ENCODE measurements at regions not wholly inside any gene's neighbourhood (a gene's known extent, or its start where the extent isn't known, plus 50 kb on each side); places are given as distances from the start of the nearest gene placed in this dataset.

DNA sequence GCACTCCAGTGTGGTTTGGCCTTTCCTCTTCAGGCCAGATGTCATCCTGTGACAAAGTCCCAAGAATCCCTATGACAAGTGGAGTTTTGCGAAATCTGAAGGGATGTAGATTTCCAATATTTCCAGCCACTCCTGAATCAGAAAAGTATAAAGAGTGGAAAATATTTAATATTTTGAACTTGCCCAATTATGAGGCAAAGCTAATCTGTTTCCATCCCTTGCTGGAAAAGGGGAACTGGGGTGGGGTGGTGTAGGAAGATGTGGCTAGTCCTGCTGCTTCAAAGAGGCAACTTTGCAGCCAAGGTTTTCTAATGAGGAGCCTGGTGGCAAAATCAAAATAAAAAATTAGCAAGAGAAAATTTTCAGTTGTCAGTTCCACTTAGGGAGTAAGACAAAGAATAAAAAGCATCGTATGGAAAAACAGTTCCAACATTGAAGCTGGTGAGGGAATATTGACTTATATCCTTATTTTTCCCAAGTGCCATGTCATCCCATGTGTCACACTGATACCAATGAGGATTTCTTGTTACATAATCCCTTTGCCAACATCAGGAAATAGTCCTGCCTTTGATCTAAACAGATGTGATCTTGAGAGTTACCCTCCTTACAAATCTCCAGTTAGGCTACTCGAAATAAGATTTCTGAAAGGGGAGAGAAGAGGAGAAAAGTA is 480.0 kb upstream of the JARID2 start:
- no peak for DNase-seq (ENCODE audit: low spot score)
- TF ChIP-seq CTCF (IDR thresholded peaks at IDR 0.05), result no peak
- no peak for ATAC-seq (ENCODE audit: low FRiP score)

DNA sequence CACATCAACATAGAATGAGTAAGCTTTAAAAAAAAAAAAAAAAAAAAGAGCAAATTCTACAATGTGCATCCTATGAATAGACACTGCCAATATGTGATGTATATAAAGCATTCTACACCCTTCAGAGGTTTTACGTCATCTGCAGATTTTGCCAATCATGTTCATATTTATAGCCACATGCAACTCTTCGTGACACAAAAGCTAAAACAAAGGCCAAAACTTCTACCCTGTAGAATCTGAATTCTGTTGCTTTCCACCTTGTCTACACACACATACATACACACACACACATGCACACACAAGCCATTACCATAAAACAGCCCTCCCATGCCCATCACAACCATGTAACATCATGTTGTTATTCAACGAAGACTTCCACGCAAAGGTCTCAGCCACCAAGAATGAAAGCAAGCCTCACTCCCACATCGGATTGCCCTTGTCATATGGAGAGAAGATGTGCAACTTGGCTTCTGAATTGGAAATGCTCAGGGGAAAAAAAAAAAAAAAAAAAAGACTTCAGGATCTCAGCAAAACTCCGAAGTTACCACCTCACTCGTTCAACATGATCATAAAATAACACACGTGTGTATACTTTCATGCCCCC is 479.4 kb upstream of the JARID2 start:
- ATAC-seq (ENCODE audit: low FRiP score) (no peak), DNase-seq (ENCODE audit: low spot score) (no peak)

GRCh38 chr6:14767226-14767625 is 478.6 kb upstream of the JARID2 start:
- ATAC-seq (ENCODE audit: low FRiP score) (no peak), DNase-seq (ENCODE audit: low spot score) (no peak)
- no peak for TF ChIP-seq CTCF (IDR thresholded peaks at IDR 0.05)

More for the DNA sequence above, 479.4 kb upstream of the JARID2 start:
- TF ChIP-seq CTCF (IDR thresholded peaks at IDR 0.05), result no peak

DNA sequence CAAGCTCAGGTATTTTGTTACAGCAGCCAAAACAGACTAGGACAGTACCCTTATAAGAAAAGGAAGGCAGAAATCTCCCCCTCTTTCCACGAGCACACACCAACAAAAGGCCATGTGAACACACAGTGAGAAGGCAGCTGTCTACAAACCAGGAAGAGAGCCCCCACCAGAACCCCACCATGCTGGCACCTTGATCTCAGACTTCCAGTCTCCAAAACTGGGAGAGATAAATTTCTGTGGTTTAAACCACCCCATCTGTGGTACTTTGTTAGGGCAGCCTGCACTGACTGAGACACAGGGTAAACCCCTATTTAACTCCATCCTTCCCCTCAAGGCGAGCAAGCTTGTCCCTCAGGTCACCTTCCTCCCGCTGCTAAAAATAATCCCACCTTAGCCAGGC is 475.8 kb upstream of the JARID2 start:
- ATAC-seq (ENCODE audit: low FRiP score), result no peak
- DNase-seq (ENCODE audit: low spot score), result no peak
- TF ChIP-seq CTCF (IDR thresholded peaks at IDR 0.05), result no peak

GRCh38 chr6:14770572-14770971 is 475.3 kb upstream of the JARID2 start:
- TF ChIP-seq CTCF (IDR thresholded peaks at IDR 0.05), result no peak

DNA sequence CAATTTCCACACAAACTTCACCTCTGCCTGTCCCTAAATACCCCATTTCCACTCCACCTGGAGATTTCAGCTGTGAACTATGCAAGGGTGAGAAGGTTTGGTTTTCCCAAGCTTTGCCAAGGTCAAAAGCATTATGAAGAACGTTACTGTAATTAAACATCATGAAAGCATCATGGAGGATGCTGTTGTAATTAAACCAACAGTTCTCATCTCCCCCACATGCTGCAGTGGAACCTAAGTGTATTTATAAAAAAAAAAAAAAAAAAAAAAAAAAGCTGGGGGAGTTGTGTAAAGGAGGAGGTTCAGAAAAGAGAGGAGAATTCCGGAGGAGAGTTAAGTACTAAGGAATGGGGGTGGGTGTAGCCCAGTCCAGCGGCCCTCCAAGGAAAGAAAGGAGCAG is 474.9 kb upstream of the JARID2 start:
- ATAC-seq (ENCODE audit: low FRiP score) (no peak), DNase-seq (ENCODE audit: low spot score) (no peak)
- no peak for TF ChIP-seq CTCF (IDR thresholded peaks at IDR 0.05)

More at GRCh38 chr6:14770572-14770971, 475.3 kb upstream of the JARID2 start:
- ATAC-seq (ENCODE audit: low FRiP score) (no peak), DNase-seq (ENCODE audit: low spot score) (no peak)

- DNase-seq (ENCODE audit: low spot score), result no peak
- ATAC-seq (ENCODE audit: low FRiP score), result no peak
- TF ChIP-seq CTCF (IDR thresholded peaks at IDR 0.05), result no peak
Measured at GRCh38 chr6:14772188-14772587, 473.7 kb upstream of the JARID2 start.

All from omental fat pad (tissue), 3 donors.